Kidney epithelial cell (primary cell): ENCODE measurements at regions not wholly inside any gene's neighbourhood (a gene's known extent, or its start where the extent isn't known, plus 50 kb on each side); places are given as distances from the start of the nearest gene placed in this dataset.

Experiments
- DNase-seq: peaks from one replicate; pipeline ENCODE4 v3.0.0-alpha.2; 2010; ENCODE audit warnings: low read depth
- H3K27me3 ChIP-seq: 2 replicates; pipeline ENCODE4 v1.6.0; 2011; ENCODE audit warnings: low read length; ENCODE audit not compliant: control insufficient read depth, insufficient read depth
- H3K36me3 ChIP-seq: 2 replicates; pipeline ENCODE4 v1.5.1; 2011; ENCODE audit warnings: low read length; ENCODE audit not compliant: control insufficient read depth, insufficient read depth
- H3K4me3 ChIP-seq: 2 replicates; pipeline ENCODE4 v1.5.1; 2011; ENCODE audit warnings: low read depth, mild to moderate bottlenecking, control low read depth, low read length
- TF ChIP-seq, protein P1 (sequence below): IDR thresholded peaks from 2 replicates; pipeline ENCODE4 v1.5.1; 2011; ENCODE audit warnings: mild to moderate bottlenecking, moderate library complexity, low read length, control low read depth, inconsistent platforms; ENCODE audit not compliant: insufficient read depth, poor library complexity, severe bottlenecking

- DNase-seq, result no peak
- Histone ChIP-seq H3K4me3 (no peak overlapping the region), H3K36me3 (no peaks in the 10 kb centered on the region), H3K27me3 (no peaks in the 10 kb centered on the region)
- TF ChIP-seq, protein P1, sequence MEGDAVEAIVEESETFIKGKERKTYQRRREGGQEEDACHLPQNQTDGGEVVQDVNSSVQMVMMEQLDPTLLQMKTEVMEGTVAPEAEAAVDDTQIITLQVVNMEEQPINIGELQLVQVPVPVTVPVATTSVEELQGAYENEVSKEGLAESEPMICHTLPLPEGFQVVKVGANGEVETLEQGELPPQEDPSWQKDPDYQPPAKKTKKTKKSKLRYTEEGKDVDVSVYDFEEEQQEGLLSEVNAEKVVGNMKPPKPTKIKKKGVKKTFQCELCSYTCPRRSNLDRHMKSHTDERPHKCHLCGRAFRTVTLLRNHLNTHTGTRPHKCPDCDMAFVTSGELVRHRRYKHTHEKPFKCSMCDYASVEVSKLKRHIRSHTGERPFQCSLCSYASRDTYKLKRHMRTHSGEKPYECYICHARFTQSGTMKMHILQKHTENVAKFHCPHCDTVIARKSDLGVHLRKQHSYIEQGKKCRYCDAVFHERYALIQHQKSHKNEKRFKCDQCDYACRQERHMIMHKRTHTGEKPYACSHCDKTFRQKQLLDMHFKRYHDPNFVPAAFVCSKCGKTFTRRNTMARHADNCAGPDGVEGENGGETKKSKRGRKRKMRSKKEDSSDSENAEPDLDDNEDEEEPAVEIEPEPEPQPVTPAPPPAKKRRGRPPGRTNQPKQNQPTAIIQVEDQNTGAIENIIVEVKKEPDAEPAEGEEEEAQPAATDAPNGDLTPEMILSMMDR, result no peak
Measured at GRCh38 chr3:87125116-87125515, 102.0 kb upstream of the CHMP2B start.

DNA sequence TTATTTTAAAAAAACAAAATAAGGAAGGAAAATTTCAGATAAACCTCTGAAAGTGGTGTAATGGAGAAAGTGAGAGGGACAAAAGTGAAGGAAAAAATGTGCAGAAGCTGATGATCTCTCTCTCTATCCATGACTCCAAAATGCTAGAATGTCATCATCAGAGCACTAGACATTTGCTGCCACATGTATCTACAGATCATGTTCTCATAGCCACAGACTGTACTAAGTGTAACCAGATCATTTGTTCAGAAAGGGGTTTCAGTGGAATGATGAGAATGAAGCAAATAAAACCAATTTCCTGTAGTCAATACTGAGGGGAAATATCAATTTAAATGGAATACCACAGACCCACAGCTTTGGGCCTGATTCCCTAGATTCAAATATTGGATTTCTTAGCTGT, 104.3 kb upstream of the CHMP2B start:
- Histone ChIP-seq H3K27me3 (no peaks in the 10 kb centered on the region), H3K36me3 (no peaks in the 10 kb centered on the region), H3K4me3 (no peak overlapping the region)
- TF ChIP-seq, protein P1, result no peak
- no peak for DNase-seq

GRCh38 chr3:87121856-87122255, 105.3 kb upstream of the CHMP2B start:
- DNase-seq, result no peak
- no peaks in the 10 kb centered on the region for H3K27me3 ChIP-seq
- H3K36me3 ChIP-seq, result no peaks in the 10 kb centered on the region
- TF ChIP-seq, protein P1, result no peak
- no peak overlapping the region for H3K4me3 ChIP-seq

DNA sequence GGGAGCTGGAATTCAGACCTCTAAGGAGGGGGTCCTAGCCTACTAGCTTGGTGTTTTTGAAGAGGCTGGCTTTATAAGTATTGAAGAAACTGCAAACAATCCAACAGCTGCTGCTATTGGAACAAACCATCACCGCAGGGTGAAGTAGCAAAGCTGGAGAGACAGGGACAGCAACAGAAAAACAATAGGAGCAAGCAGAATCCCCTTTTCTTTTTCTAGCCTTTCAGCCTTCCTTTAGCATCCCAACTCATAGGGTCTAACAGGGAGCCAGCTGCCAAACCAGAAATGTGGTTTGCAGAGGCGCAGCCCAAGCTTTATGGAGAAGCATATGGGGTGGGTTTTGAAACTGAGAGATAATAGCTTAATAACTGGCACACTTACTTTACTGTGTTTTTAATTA, 106.2 kb upstream of the CHMP2B start:
- H3K4me3 ChIP-seq, result no peak overlapping the region
- DNase-seq, result no peak
- TF ChIP-seq, protein P1, result no peak
- H3K36me3 ChIP-seq, result no peaks in the 10 kb centered on the region
- H3K27me3 ChIP-seq, result no peaks in the 10 kb centered on the region

DNA sequence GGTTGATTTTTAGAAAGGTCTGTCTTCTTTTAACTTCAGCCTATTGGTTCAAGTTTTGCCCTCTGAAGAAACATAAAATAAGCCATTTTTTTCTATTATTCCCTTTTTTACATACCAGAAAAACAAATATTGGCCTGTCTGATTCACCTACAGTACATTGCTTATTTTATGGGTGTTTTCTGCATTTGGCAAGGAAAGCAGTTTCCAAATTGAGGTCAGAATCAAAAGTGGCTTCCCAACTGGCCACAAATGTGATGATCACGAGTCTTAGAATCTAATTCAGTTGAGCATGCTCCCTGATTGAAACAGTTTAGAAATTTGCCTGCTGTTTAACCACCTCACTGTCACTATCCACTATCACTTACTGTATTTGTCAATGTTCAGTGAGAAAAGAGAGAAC, 106.9 kb upstream of the CHMP2B start:
- TF ChIP-seq, protein P1, result no peak
- H3K36me3 ChIP-seq, result no peaks in the 10 kb centered on the region
- DNase-seq, result no peak
- no peaks in the 10 kb centered on the region for H3K27me3 ChIP-seq
- H3K4me3 ChIP-seq, result no peak overlapping the region

DNA sequence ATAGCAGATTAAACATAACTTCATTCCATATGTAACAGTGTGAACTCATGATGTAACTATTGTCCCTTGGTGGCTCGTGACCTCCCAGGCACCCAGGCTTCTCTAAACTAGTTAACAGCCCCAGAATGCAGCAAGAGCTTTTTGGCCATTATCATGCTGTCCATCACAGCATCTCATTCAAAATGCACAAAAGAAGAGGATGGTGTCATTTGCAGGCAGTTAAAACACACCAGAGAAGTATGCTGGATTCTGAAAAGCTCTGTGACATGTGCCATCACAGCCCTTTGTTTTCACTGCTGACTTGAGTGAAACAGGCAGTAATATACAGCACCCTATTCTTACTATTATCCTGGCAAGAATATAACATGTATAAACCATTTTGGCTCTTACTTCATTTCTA, 117.6 kb upstream of the CHMP2B start:
- Histone ChIP-seq H3K4me3 (no peak overlapping the region), H3K27me3 (no peaks in the 10 kb centered on the region), H3K36me3 (no peaks in the 10 kb centered on the region)
- no peak for DNase-seq
- TF ChIP-seq, protein P1, result no peak
